GM23248 (cell line): ENCODE measurements at regions not wholly inside any gene's neighbourhood (a gene's known extent, or its start where the extent isn't known, plus 50 kb on each side); places are given as distances from the start of the nearest gene placed in this dataset.

Experiments used
- DNase-seq: peaks from one replicate; pipeline ENCODE4 v3.0.0-alpha.2; 2015
- H2AFZ ChIP-seq: fragments of 200-600 bp; sonication (generic); 2 replicates; pipeline ENCODE4 v1.6.1; 2016; ENCODE audit warnings: antibody characterized with exemption
- H3F3A ChIP-seq: fragments of 200-600 bp; sonication (generic); 2 replicates; pipeline ENCODE4 v1.6.1; 2016; ENCODE audit warnings: mild to moderate bottlenecking, antibody characterized with exemption, mixed run types; ENCODE audit not compliant: insufficient read depth
- H3K27ac ChIP-seq: fragments of 200-600 bp; sonication (generic); 2 replicates; pipeline ENCODE4 v1.5.1; 2016; ENCODE audit warnings: mild to moderate bottlenecking
- H3K27me3 ChIP-seq: fragments of 200-600 bp; sonication (generic); replicated peaks from 2 replicates; pipeline ENCODE4 v1.6.1; 2016; ENCODE audit warnings: mild to moderate bottlenecking; ENCODE audit not compliant: insufficient read depth
- H3K36me3 ChIP-seq: fragments of 200-600 bp; sonication (generic); 2 replicates; pipeline ENCODE4 v1.6.1; 2016; ENCODE audit warnings: low read depth, mild to moderate bottlenecking
- H3K4me1 ChIP-seq: fragments of 200-600 bp; sonication (generic); 2 replicates; pipeline ENCODE4 v1.6.1; 2016; ENCODE audit warnings: mild to moderate bottlenecking; ENCODE audit not compliant: insufficient read depth
- H3K4me2 ChIP-seq: fragments of 200-600 bp; sonication (generic); one replicate; pipeline ENCODE4 v1.6.1; 2016; ENCODE audit warnings: mild to moderate bottlenecking; ENCODE audit not compliant: unreplicated experiment
- H3K4me3 ChIP-seq: fragments of 200-600 bp; sonication (generic); 2 replicates; pipeline ENCODE4 v1.5.1; 2016; ENCODE audit warnings: mild to moderate bottlenecking
- H3K79me2 ChIP-seq: fragments of 200-600 bp; sonication (generic); 2 replicates; pipeline ENCODE4 v1.6.1; 2016; ENCODE audit warnings: mild to moderate bottlenecking; ENCODE audit not compliant: insufficient read depth
- H3K9ac ChIP-seq: fragments of 200-600 bp; sonication (generic); 2 replicates; pipeline ENCODE4 v1.6.1; 2016; ENCODE audit warnings: mild to moderate bottlenecking
- H3K9me2 ChIP-seq: fragments of 200-600 bp; sonication (generic); 2 replicates; pipeline ENCODE4 v1.6.1; 2016; ENCODE audit warnings: mixed run types, mild to moderate bottlenecking, moderate library complexity; ENCODE audit not compliant: insufficient read depth
- H3K9me3 ChIP-seq: fragments of 200-600 bp; sonication (generic); one replicate; pipeline ENCODE4 v1.6.1; 2017; ENCODE audit warnings: low read depth
- H4K20me1 ChIP-seq: fragments of 200-600 bp; sonication (generic); 2 replicates; pipeline ENCODE4 v1.6.0; 2016; ENCODE audit not compliant: insufficient read depth
- EZH2 ChIP-seq: fragments of 200-600 bp; sonication (generic); IDR thresholded peaks from 2 replicates; pipeline ENCODE4 v1.6.1; 2018; ENCODE audit warnings: antibody characterized with exemption, mild to moderate bottlenecking; ENCODE audit not compliant: insufficient read depth, poor library complexity, severe bottlenecking
- EZH2phosphoT487 ChIP-seq: fragments of 200-600 bp; sonication (generic); IDR thresholded peaks from 2 replicates; pipeline ENCODE4 v1.6.1; 2018; ENCODE audit warnings: antibody characterized with exemption, moderate library complexity, mild to moderate bottlenecking, low read depth; ENCODE audit not compliant: insufficient read depth
- WGBS, 2 experiments: methylation state at CpG; one replicate each; pipeline ENCODE4 v1.1.6; 2015 to 2017; ENCODE audit warnings: low lambda C conversion rate in 2 of 2, low coverage in 1 of 2; ENCODE audit errors: missing lambda C conversion rate in 2 of 2; 5-methylcytosine and 5-hydroxymethylcytosine counted together
- in situ Hi-C: fragments of 300-500 bp; cut with MboI; formaldehyde crosslinking; loops from 2 replicates; pipeline ENCODE4 v1.15.0; 2020

GRCh38 chr2:17309181-17309580 is 209.1 kb downstream of the RAD51AP2 start:
- Histone ChIP-seq H2AFZ (no peak overlapping the region), H3K4me2 (no peak overlapping the region), H3K36me3 (no peaks in the 10 kb centered on the region), H3K9me2 (no peaks in the 10 kb centered on the region), H3K27ac (no peak overlapping the region), H3K9me3 (no peaks in the 10 kb centered on the region), H3K9ac (no peak overlapping the region), H3K27me3 (no peaks in the 10 kb centered on the region), H3K4me3 (no peak overlapping the region), H4K20me1 (no peaks in the 10 kb centered on the region), H3K4me1 (peaks cover 5% of the 10 kb centered on the region), H3K79me2 (no peaks in the 10 kb centered on the region), H3F3A (no peaks in the 10 kb centered on the region)
- TF ChIP-seq EZH2 (no peak), EZH2phosphoT487 (no peak)
- WGBS, 2 experiments = 57 to 67% methylated on average over 2 of the region's 2 CpGs
- in situ Hi-C loops = no loop called here
- no peak for DNase-seq

- H3K4me2 ChIP-seq = no peak overlapping the region
- WGBS, 2 experiments = 25 to 29% methylated on average over 2 of the region's 2 CpGs
- DNase-seq = no peak
Observed at GRCh38 chr2:17306706-17307105, 211.5 kb downstream of the RAD51AP2 start.

GRCh38 chr2:17306219-17306618 is 212.0 kb downstream of the RAD51AP2 start:
- no peak overlapping the region for H3K4me2 ChIP-seq
- no peak for DNase-seq
- no peaks in the 10 kb centered on the region for H3K9me3 ChIP-seq
- no peak overlapping the region for H2AFZ ChIP-seq
- no peaks in the 10 kb centered on the region for H3K36me3 ChIP-seq
- in situ Hi-C loops = no loop called here
- H3K4me1 ChIP-seq = peaks cover 22% of the 10 kb centered on the region
- H3F3A ChIP-seq = 0 out of 2 replicates have a peak, but pooled peaks cover 7% of the 10 kb centered on the region
- H3K79me2 ChIP-seq = no peaks in the 10 kb centered on the region
- H3K27ac ChIP-seq = no peak overlapping the region
- H3K9me2 ChIP-seq = no peaks in the 10 kb centered on the region
- no peak overlapping the region for H3K9ac ChIP-seq
- H3K4me3 ChIP-seq = no peak overlapping the region
- H3K27me3 ChIP-seq = no peaks in the 10 kb centered on the region
- 59 to 74% methylated on average over 1 of the region's 1 CpG for WGBS, 2 experiments
- TF ChIP-seq EZH2phosphoT487 (no peak), EZH2 (no peak)
- H4K20me1 ChIP-seq = no peaks in the 10 kb centered on the region

More at GRCh38 chr2:17306706-17307105, 211.5 kb downstream of the RAD51AP2 start:
- Histone ChIP-seq H3K27ac (no peak overlapping the region), H3K9me3 (no peaks in the 10 kb centered on the region), H3K4me1 (peaks cover 22% of the 10 kb centered on the region), H2AFZ (no peak overlapping the region), H3K9me2 (no peaks in the 10 kb centered on the region), H3F3A (0 out of 2 replicates have a peak, but pooled peaks cover 7% of the 10 kb centered on the region), H3K4me3 (no peak overlapping the region), H3K79me2 (no peaks in the 10 kb centered on the region), H3K9ac (no peak overlapping the region), H3K36me3 (no peaks in the 10 kb centered on the region), H4K20me1 (no peaks in the 10 kb centered on the region), H3K27me3 (no peaks in the 10 kb centered on the region)
- in situ Hi-C loops = no loop called here
- TF ChIP-seq EZH2phosphoT487 (no peak), EZH2 (no peak)

GRCh38 chr2:17303521-17303920 is 214.7 kb downstream of the RAD51AP2 start:
- Histone ChIP-seq H3K36me3 (no peaks in the 10 kb centered on the region), H3K4me3 (peak overlapping the region; percentile 13), H3K9me2 (no peaks in the 10 kb centered on the region), H3K27ac (no peak overlapping the region), H3K79me2 (no peaks in the 10 kb centered on the region), H3K9me3 (no peaks in the 10 kb centered on the region), H2AFZ (0 out of 2 replicates have a peak overlapping the region, but pooled peaks have one; percentile 22), H3K27me3 (no peaks in the 10 kb centered on the region), H3K4me2 (peak overlapping the region; percentile 15), H3F3A (0 out of 2 replicates have a peak, but pooled peaks cover 7% of the 10 kb centered on the region), H3K4me1 (peaks cover 22% of the 10 kb centered on the region), H3K9ac (no peak overlapping the region), H4K20me1 (no peaks in the 10 kb centered on the region)
- in situ Hi-C loops = no loop called here
- DNase-seq = peak; percentile 23
- no peak for TF ChIP-seq EZH2
- no peak for TF ChIP-seq EZH2phosphoT487
- 17 to 20% methylated on average over 2 of the region's 2 CpGs for WGBS, 2 experiments

- TF ChIP-seq EZH2 (no peak), EZH2phosphoT487 (0 out of 2 replicates have a peak, but pooled peaks have one; percentile 17)
- H3K4me3 ChIP-seq = peak overlapping the region; percentile 13
- in situ Hi-C loops = no loop called here
- 0 out of 2 replicates have a peak overlapping the region, but pooled peaks have one; percentile 22 for H2AFZ ChIP-seq
- H3K9me3 ChIP-seq = no peaks in the 10 kb centered on the region
- 0 out of 2 replicates have a peak, but pooled peaks cover 7% of the 10 kb centered on the region for H3F3A ChIP-seq
- H3K4me1 ChIP-seq = peaks cover 22% of the 10 kb centered on the region
- H3K27me3 ChIP-seq = no peaks in the 10 kb centered on the region
- no peaks in the 10 kb centered on the region for H4K20me1 ChIP-seq
- H3K27ac ChIP-seq = no peak overlapping the region
- no peak overlapping the region for H3K9ac ChIP-seq
- WGBS, 2 experiments = 37% methylated on average over 4 of the region's 4 CpGs
- peak; percentile 52 for DNase-seq
- H3K36me3 ChIP-seq = no peaks in the 10 kb centered on the region
- H3K9me2 ChIP-seq = no peaks in the 10 kb centered on the region
- H3K79me2 ChIP-seq = no peaks in the 10 kb centered on the region
- H3K4me2 ChIP-seq = peak overlapping the region; percentile 15
Observed at GRCh38 chr2:17303054-17303453, 215.2 kb downstream of the RAD51AP2 start.
